ENCODE measurements at regions not wholly inside any gene's neighbourhood (a gene's known extent, or its start where the extent isn't known, plus 50 kb on each side); places are given as distances from the start of the nearest gene placed in this dataset.
A peak's percentile ranks its signal among the peaks of the same experiment; 100 is the strongest.
"Not testable (repeated sequence)": the region's sequence is repeated elsewhere in the genome, so short reads cannot be mapped to it uniquely, and the experiment has no call there.

DNA sequence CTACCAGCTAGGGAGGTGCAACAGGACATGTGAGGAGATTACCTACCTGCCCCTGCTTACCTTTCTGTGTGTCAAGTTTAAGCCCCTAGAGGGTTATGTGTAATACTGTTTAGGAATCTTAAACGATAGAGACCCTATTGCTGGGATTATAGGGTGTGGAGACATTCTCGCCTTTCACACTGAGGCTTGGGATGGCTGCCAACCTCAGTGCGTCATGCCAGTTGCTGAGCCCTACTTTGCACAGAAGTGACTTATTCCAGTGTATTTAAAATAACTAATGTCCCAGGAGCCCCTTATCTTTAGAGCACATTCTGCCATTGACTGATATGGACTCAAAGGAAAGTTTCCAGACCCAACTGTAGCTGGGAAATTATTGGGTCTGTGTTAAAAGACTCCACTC lies 76.6 kb upstream of the XPA start:
- no peak for DNase-seq

DNA sequence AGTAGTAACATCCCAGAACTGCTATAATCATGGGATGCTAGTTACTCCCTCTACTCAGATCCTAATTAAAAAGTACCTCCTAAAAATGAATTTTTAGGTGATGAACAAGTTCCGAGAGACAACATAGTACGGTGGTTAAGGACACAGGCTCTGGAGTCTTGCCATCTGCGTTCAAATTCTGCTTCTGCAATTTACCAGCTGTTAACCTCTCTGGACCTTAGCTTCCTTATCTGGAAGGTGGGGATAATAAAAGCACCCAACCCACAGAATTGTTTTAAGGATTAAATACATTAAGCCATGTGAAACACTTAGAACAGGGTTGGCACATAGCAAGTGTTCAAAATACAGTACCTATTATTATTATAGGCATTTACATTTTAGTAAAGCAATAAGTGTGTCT lies 77.5 kb upstream of the XPA start:
- DNase-seq = no peak

DNA sequence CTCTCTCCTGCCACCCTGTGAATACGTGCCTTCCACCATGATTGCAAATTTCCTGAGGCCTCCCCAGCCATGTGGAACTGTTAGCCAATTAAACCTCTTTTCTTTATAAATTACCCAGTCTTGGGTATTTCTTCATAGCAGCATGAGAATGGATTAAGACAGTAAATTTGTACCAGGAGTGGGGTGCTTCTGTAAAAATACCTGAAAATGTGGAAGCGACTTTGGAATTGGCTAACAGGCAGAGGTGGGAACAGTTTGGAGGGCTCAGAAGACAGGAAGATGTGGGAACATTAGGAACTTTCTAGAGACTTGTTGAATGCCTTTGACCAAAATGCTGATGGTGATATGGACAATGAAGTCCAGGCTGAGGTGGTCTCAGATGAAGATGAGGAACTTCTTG lies 74.3 kb upstream of the FOXE1 start:
- DNase-seq = not testable (repeated sequence)

DNA sequence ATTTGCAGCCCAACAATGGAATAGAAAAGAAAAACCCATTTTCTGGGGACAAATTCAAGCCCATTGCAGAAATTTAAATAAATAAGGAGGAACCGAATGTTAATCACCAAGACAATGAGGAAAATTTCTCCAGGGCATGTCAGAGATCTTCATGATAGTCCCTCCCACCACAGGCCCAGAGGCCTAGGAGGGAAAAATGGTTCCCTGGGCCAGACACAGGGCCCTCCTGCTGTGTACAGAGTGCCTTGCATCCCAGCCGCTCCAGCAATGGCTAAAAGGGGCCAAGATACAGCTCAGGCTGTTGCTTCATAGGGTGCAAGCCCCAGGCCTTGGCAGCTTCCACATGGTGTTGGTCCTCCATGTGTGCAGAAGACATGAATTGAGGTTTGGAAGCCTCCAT lies 73.4 kb upstream of the FOXE1 start:
- DNase-seq = no peak

DNA sequence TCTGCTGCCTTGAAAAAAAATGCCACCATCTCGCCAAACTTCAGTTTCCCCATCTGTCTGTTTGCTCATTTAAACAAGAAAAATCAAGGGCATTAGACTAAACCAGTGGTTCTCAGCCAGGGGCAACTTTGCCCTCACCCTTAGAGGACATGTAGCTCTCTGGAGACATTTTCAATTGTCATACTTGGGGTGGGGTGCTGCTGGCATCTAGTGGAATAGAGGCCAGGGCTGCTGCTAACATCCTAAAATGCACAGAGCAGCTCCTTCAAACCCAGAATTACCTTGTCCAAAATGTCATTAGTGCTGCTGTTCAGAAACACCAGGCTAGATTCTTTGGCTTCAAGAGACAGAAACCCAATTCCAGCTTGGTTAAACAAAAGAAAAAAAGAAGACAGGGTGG lies 71.1 kb upstream of the FOXE1 start:
- no peak for DNase-seq

DNA sequence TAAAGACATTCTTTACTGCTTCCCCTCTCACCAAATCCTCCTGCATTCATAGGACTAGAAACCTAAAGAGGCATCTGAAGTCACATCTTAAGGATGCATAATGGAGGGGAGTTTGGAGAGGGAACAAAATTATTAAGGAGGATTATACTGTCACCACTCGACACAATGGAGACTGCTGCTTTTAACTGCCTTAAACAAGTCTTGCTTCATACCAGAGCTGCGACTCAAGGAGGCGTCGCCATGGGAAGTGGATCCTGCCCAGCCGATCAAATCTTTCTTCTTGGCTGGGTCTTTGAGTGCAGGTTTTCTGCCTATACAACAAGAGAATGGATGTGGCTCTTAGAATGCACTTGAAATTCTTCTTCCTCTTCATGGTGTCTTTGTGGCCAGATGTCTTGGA lies 66.7 kb upstream of the FOXE1 start:
- no peak for DNase-seq

DNA sequence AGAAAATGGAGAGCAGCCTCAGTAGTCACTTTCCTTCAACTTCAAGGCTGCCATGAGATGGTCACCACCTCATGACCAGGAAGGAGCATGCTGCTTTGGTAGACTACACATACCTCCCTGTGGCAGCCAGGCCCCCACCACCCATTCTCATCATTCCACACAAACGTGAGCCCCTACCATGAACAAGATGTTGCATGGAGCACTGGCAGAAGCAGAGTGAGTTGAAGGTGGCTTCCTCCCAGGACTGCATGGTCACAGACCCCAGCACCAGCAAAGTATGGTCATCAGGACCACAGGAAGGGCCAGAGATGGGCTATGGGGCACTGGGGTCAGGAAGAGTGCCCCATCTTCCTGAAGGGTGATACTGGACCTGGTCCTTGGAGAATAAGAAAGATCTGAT lies 65.5 kb upstream of the FOXE1 start:
- no peak for DNase-seq

DNA sequence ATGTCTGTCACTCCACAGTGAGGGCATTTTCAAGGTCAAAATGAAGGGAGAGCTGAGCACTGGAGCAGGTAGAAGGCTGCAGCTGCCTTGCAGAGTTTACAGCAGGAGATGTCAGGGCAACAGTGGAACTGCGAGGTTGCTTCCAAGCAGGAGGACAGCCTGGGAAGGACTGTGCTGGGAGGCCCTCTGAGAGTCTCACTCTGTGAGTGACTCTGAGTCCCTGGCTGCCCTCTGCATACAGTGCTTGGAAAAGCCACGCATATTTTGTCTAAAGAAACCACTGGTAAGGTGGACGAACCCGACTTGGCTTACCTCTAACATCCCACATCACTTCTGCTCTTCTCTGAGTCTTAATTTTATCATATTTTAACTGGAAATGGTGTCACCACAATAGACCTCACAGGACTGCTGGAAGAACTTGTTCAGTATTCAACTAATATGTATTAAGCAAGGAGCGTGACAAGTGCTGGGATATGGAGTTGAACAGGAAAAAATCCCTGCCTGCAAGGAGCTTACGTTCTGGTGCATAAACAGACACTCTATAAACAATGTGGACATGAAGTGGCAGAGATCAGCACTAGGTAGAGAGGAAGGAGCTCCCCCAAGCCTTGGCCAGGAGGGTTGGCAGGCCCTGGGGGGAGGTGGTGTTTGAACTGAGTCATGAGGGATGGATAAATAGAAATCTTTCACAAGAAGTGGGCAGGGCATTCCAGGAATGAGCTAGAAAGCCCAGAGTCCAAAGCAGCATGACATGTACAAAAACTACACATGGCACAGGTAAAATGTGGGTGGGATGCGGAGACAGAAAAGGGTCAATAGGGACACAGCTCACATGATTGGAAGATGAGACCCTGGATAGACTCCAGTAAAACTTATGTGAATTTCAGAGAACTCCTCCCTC lies 64.0 kb upstream of the FOXE1 start:
- DNase-seq = no peak

DNA sequence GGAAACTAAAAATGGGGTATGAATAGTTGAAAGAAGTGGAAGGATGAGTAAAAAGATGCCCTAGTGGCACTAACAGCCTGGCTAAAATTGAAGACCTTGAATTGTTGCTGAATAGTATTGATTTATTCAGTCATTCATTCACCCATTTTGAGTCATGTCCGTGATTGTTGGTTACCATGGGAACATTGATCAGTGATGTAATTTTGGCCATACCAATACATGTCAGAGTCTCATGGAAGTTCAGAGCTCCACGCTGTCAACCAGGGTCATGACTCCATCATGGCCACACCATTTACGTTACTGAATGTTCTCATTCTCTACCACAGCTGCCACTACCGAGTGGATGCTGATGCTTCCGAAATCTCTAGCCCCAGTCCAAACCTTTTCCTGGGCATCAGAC lies 62.5 kb upstream of the FOXE1 start:
- no peak for DNase-seq

DNA sequence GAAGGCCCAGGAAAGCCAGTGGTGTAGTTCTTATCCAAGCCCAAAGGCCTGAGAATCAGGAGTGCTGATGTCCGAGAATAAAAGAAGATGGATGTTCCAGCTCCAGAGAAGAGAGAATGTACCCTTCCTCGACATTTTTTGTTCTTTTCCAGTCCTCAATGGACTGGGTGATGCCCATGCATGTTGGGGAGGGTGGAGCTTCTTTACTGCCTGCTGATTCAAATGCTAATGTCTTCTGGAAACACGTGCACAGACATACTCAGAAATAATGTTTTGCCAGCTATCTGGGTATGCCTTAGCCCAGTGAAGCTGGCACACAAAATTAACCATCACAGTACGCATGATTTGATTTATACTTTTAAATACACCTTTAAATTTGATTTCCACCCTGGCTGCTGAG lies 61.5 kb upstream of the FOXE1 start:
- DNase-seq = no peak

DNA sequence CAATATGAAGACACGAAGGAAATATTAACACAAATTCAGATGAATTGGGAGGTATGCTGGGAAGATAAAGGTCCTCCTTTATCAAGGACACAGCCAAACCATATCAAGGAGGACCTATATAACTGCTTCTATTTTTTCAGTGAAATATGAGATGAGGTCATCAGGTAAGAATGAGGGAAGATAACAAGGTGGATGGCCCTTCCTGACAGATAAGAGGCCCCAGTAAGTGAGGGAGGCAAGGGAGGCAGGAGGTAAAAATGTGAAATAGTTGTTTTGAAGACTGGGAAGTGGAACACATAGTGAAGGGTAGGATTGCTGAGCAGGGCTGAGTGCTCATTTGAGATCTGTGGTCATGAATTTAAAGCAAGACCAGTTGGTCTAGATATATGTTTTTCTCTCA lies 60.0 kb upstream of the FOXE1 start:
- DNase-seq = no peak

DNA sequence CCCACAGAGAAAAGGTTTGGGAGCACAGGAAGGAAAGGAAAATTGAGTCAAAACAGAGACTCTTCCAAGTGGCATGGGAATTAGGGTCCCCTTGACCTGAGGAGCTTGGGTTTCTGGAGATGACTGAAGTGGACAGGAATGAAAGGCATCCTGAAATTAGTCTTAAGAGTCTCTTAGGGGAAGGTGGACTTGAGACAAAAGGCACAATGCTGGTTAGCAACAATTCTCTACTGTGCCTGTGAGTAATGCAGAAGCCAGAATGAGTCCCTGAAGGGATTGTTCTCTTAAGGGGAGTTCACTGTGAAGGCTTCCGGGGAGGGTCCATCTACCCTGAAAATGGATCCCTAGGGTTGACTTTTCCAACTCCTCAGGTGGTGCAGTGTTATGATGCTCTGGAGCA lies 58.4 kb upstream of the FOXE1 start:
- DNase-seq = no peak

DNA sequence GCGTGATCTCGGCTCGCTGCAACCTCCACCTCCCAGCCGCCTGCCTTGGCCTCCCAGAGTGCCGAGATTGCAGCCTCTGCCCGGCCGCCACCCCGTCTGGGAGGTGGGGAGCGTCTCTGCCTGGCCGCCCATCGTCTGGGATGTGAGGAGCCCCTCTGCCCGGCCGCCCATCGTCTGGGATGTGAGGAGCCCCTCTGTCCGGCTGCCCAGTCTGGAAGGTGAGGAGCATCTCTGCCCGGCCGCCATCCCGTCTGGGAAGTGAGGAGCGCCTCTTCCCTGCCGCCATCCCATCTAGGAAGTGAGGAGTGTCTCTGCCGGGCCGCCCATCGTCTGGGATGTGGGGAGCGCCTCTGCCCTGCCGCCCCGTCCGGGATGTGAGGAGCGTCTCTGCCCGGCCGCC lies 56.9 kb upstream of the FOXE1 start:
- DNase-seq = not testable (repeated sequence)

DNA sequence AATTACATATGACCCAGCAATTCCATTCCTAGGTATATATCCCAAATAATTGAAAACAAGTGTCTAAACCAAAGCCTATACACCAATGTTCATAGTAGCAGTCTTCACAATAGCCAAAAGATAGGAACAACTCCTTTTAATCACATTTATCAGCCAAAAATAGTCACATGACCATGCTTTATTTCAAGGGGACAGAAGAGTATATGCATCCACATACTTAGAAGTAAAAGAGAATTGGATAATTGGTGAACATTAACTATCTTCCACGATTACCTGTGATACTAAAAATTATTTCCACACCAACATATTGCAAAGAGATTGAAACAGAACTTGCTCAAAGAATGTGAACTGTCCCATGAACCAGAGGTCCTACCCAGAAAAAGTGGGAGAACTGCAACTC lies 51.8 kb upstream of the FOXE1 start:
- no peak for DNase-seq

DNA sequence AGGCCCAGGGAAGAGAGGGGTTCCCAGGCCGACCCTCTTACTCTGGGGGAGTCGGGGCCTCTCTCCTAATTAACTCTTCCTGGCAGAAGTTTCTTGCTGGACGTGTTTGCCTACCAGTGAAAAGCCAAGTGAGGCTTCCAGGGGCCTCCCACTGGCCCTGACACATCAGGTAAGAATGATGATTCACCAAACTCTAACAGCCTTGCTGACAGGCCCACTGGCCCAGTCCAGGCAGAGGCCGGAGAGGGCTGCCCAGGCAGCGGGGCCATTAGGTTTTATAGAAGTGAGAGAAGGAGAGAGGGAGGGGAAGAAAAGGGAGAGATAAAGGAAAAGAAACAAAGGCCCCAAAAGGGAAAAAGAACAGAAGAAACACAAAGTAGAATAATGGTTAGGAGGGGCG lies 50.8 kb upstream of the FOXE1 start:
- DNase-seq = no peak

DNA sequence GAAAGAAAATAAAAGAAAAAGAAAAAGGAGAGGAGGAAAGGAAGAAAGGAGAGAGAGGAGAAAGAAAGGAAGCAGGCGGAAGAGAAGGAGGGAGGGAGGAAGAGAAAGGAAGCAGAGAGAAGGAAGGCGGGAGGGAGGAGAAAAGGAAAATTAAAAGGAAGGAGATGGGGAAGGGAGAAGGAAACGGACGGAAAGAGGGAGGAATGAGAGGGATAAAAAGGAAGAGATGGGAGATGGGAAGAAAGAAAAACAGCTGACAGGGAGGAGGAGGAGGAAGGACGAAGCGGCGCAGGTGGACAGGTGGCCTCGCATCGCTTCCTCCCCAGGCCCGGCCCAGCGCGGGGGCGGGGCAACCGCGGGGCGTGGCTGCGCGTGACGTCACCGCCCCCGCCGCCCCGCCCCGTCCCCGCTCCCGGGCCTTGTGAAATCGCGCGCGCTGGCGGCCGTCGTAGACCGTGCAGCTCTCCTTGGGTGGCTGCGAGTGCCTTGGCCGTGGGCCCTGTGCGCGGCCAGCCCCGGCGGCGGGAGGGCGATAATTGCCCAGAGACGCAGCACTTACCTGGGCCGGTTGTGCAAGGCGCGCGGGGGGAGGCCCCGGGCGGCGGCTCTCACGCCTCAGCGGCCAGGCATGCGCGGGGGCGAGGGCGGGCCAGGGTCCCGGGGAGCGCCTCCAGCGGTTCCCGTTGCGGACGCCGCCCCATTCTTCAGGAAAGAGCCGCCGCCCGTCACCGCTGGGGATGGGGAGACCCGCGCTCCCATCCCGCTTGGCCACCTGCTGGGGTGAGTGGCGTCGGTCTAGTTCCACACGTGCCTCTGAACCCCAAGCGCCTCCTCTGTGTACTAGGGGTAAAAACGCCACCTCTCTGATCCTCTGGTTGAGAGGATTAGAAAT lies 49.6 kb upstream of the FOXE1 start:
- peak; percentile 55 for DNase-seq
